Testis (tissue), 2 donors: ENCODE measurements at regions not wholly inside any gene's neighbourhood (a gene's known extent, or its start where the extent isn't known, plus 50 kb on each side); places are given as distances from the start of the nearest gene placed in this dataset.
A peak's percentile ranks its signal among the peaks of the same experiment; 100 is the strongest.

Source experiments
- CTCF ChIP-seq, 3 experiments: fragments of 450-650 bp in 2 of 3; fragments of 200-600 bp in 1 of 3; sonication (generic) in 1 of 3; IDR thresholded peaks; one replicate each; pipeline ENCODE4 v1.5.1; 2016 to 2019; ENCODE audit warnings: antibody characterized with exemption in 3 of 3, mild to moderate bottlenecking in 2 of 3, moderate library complexity in 1 of 3
- POLR2A ChIP-seq: fragments of 450-650 bp; IDR thresholded peaks from one replicate; pipeline ENCODE4 v1.6.1; 2017; ENCODE audit warnings: antibody characterized with exemption, mild to moderate bottlenecking, moderate library complexity

- TF ChIP-seq POLR2A (no peak), CTCF (IDR thresholded peaks at IDR 0.05) (peak in 2 of 3 experiments; percentile 15 to 41)
These were observed 181.1 kb upstream of the SPEF2 start for GRCh38 chr5:35436400-35437057.
